ENCODE measurements at regions not wholly inside any gene's neighbourhood (a gene's known extent, or its start where the extent isn't known, plus 50 kb on each side); places are given as distances from the start of the nearest gene placed in this dataset.

DNA sequence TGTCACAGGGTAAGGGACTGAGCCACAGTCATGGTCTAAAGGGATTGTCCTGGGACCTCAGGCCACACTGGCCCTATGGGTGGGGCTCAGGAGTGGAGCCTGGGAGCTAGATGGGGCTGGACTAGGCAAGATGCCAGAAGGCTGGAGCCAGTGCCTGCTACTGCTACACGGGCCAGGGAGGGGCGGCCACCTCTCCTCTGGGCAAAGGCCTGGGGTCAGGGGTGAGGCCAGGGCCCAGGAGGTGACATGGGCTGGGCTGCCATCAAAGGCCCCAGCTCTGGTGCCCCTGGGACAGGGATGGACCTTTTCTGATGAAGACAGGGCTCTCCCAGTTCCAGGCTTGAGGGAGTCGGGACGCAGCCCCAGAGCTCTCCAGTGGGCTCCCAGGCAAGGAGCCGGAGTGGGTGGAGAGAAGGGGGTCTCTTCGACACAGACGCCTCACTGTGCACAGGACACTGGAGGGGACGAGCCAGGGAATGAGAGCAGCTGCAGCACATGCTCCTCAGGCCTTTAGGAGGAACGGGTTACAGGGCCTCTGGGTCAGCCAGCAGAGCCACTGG, 62.1 kb upstream of the IQSEC1 start:
- TF ChIP-seq, protein P1, sequence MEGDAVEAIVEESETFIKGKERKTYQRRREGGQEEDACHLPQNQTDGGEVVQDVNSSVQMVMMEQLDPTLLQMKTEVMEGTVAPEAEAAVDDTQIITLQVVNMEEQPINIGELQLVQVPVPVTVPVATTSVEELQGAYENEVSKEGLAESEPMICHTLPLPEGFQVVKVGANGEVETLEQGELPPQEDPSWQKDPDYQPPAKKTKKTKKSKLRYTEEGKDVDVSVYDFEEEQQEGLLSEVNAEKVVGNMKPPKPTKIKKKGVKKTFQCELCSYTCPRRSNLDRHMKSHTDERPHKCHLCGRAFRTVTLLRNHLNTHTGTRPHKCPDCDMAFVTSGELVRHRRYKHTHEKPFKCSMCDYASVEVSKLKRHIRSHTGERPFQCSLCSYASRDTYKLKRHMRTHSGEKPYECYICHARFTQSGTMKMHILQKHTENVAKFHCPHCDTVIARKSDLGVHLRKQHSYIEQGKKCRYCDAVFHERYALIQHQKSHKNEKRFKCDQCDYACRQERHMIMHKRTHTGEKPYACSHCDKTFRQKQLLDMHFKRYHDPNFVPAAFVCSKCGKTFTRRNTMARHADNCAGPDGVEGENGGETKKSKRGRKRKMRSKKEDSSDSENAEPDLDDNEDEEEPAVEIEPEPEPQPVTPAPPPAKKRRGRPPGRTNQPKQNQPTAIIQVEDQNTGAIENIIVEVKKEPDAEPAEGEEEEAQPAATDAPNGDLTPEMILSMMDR (IDR thresholded peaks at IDR 0.05; ENCODE audit: control insufficient read depth, extremely low read depth, insufficient read depth): no peak
- no peak for DNase-seq (ENCODE audit: low read depth)
- no peak overlapping the region for H3K4me3 ChIP-seq (ENCODE audit: low read depth, low read length)

DNA sequence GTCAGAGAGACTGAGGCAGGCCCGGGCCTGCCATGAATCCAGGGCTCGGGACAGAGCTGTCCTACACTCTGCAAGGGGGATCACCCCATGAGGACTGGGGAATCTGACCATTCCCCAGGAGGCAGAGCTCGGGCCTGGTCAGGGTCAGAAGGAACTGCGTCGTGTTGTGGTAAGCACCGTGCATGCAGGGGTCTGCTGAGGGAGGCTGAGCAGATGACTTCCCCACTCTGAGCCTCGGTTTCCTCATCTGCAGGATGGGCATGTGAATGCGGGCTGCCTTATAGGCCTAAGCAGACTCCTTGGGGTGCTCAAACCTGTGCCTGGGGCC, 61.6 kb upstream of the IQSEC1 start:
- DNase-seq (ENCODE audit: low read depth): no peak
- TF ChIP-seq, protein P1 (IDR thresholded peaks at IDR 0.05; ENCODE audit: control insufficient read depth, extremely low read depth, insufficient read depth): no peak
- no peak overlapping the region for H3K4me3 ChIP-seq (ENCODE audit: low read depth, low read length)

DNA sequence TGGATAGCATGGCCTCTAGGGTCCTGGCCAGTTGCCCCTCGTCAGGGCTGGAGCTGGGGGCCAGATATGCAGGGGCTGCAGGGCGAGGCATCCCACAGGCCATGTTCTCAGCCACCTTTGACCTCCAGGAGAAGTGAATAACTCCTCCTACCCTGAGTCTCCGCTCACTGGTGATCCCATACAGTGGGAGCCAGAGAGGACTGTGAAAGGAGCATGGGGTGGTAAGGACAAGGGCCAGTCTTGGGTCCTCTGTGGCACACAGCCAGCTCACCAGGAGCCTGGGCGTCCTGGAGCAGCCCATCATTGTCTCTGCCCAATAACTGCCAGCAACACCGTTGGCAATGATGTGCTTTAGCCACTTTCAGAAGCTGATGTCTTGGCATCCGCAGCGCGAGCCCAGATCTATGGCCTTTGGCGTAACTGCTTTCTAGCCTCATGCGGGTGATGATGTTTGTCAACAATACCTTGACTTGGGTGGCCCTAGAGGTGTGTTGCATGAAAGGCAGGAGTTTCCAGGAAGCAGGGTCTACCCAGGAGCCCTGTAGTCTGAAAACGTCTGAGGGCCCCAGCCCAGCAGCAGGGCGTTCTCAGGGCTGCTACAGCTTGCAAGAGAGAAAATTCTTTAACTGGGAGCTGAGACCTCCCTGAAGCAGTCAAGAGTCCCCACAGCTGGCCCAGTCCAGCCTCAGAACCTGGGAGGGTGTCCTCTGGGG, 61.1 kb upstream of the IQSEC1 start:
- no peak for DNase-seq (ENCODE audit: low read depth)
- TF ChIP-seq, protein P1 (IDR thresholded peaks at IDR 0.05; ENCODE audit: control insufficient read depth, extremely low read depth, insufficient read depth): no peak
- no peak overlapping the region for H3K4me3 ChIP-seq (ENCODE audit: low read depth, low read length)

DNA sequence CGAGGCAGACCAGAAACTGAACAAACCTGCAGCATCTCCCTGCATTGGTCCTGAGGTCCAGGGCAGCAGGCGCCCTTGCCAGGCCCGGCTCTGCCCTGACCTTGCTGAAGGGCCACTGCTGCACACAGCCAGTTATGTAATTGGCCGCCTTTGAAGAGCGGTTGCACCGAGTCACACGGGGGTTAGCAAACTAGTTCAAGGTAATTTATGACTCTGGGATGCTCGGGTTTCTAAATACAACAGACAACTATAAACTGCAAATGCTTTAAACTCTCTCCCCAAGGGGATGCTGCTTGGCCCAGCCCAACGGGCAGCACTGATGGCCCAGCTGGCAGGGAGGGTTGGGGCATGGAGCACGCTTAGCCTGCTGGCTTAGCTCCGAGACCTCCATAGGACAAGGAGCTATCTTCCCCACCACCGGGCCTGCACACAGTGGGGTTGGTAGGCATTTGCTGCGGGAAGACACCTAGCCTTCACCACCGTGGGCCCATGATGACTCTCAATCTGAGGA, 60.3 kb upstream of the IQSEC1 start:
- no peak for DNase-seq (ENCODE audit: low read depth)
- H3K4me3 ChIP-seq (ENCODE audit: low read depth, low read length): no peak overlapping the region
- TF ChIP-seq, protein P1 (IDR thresholded peaks at IDR 0.05; ENCODE audit: control insufficient read depth, extremely low read depth, insufficient read depth): no peak

DNA sequence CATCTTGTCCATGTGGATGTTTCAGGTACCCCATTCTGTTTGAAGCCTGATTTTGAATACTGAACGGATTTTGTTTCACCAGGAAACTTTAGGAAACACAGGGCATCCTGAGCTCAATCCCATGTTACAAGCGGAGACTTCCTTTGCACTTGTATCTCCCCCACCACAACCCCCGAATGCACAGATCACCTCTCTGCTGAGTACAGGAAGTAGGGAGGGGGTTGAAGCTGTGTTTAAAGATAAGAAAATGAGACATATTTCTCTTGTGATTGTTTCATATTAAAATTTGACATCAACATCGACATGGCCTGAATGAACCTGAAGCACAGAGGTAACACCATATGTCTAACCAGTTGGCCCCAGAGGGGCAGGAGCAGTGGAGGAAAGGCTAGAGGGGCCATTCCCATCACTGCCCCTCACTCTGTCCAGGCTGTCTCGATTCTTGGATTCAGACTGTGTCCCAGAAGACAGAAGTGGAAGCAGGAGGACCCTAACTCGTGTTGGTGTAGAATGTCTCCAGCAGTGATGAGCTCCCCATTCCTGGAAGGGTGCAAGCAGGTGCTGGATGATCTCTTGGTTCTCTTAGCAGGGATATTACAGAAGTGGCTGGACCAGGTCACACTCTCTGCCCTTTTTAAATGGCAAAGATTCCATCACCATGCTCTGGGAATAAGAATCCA, 59.6 kb upstream of the IQSEC1 start:
- TF ChIP-seq, protein P1 (IDR thresholded peaks at IDR 0.05; ENCODE audit: control insufficient read depth, extremely low read depth, insufficient read depth): no peak
- DNase-seq (ENCODE audit: low read depth): no peak
- no peak overlapping the region for H3K4me3 ChIP-seq (ENCODE audit: low read depth, low read length)

DNA sequence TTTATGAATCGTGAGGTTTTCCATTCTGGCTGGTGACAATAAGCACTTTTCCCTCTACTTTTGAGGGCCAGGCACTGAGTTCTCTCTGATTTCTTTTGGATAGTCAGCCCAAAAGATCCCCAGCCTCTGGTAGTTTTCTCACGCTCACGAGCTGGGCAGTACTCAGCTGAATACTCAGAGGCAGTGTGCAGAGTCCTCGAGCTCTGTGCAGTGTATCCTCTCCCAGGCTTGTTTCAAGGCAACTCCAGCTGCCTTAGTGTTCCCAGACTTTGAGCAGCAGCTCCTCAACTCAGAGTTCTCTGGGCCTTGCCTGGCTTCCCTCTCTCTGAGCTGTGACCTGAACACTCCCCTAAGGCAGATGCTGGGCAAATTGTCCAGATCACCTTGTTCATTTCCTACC, 59.1 kb upstream of the IQSEC1 start:
- DNase-seq (ENCODE audit: low read depth): no peak
- TF ChIP-seq, protein P1 (IDR thresholded peaks at IDR 0.05; ENCODE audit: control insufficient read depth, extremely low read depth, insufficient read depth): no peak
- no peak overlapping the region for H3K4me3 ChIP-seq (ENCODE audit: low read depth, low read length)
